GM12864 (cell line): ENCODE measurements at regions not wholly inside any gene's neighbourhood (a gene's known extent, or its start where the extent isn't known, plus 50 kb on each side); places are given as distances from the start of the nearest gene placed in this dataset.

Source experiments
- DNase-seq: peaks from one replicate; pipeline ENCODE4 v3.0.0-alpha.2; 2011; ENCODE audit warnings: low read depth
- H3K4me3 ChIP-seq: 2 replicates; pipeline ENCODE4 v1.5.1; 2011; ENCODE audit warnings: mild to moderate bottlenecking, low read depth, low read length, control low read depth
- TF ChIP-seq, protein P1 (sequence below): IDR thresholded peaks from 2 replicates; pipeline ENCODE4 v1.5.1; 2011; ENCODE audit warnings: low read depth, mild to moderate bottlenecking, moderate library complexity, low read length, control low read depth, inconsistent platforms; ENCODE audit errors: missing control alignments

DNA sequence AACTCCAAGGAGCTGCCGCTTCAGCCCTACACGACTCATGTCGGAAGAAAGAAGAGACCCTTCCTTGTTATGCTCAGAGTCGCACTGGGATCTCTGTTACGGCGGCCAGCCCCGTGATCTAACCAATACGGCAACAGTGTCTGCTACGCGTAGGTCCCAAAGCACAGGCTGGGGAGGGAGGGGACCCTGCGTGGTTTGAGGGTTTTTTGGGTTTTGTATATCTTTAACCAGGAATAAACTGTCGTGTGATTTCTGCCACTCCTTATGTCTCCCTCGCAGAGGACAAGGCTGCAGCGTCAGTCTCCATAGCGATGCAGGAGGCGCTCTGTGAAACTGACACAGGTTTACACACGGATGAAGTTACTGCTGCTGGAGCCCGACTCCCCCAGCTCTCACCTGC is 60.0 kb upstream of the DIO3 start:
- TF ChIP-seq, protein P1, sequence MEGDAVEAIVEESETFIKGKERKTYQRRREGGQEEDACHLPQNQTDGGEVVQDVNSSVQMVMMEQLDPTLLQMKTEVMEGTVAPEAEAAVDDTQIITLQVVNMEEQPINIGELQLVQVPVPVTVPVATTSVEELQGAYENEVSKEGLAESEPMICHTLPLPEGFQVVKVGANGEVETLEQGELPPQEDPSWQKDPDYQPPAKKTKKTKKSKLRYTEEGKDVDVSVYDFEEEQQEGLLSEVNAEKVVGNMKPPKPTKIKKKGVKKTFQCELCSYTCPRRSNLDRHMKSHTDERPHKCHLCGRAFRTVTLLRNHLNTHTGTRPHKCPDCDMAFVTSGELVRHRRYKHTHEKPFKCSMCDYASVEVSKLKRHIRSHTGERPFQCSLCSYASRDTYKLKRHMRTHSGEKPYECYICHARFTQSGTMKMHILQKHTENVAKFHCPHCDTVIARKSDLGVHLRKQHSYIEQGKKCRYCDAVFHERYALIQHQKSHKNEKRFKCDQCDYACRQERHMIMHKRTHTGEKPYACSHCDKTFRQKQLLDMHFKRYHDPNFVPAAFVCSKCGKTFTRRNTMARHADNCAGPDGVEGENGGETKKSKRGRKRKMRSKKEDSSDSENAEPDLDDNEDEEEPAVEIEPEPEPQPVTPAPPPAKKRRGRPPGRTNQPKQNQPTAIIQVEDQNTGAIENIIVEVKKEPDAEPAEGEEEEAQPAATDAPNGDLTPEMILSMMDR = no peak
- H3K4me3 ChIP-seq = no peak overlapping the region
- DNase-seq = no peak

DNA sequence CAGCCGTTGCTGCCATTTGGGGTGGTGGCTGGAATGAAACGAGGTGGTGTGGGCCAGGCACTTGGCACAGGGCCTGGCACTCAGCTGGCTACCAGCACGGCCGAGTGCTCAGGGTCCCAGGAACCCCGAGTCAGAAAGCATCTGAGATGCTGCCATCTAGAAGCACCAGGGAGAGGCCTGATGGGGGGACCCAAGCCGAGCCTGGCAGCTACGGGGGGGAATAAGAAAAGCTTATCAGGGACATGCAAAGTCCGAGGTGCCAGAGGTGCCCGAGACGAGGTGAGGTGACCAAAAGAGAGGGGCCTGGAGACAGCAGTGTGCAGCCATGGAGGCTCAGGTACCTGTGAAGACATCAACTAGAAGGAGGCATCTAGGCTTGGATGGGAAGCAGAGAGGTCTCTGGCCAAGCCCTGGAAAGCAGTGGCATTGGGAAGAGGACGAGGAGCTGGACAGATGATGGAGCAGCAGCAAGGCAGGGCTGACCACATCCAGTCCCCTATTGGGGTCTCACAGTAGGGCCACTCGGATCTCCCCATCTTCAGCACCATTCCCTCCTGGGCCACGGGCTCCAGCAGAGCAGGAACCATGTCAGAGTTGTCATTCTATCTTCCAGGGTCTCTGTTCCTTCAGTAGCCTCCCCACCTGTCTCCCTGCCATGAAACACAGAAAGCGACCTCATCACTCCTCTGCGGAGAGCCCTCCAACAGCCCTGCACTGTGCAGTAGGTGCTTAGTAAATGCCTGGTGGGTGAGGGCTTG is 59.3 kb upstream of the DIO3 start:
- TF ChIP-seq, protein P1 = no peak
- no peak for DNase-seq
- no peak overlapping the region for H3K4me3 ChIP-seq

GRCh38 chr14:101502761-101503392 is 58.4 kb upstream of the DIO3 start:
- TF ChIP-seq, protein P1 = no peak
- no peak overlapping the region for H3K4me3 ChIP-seq
- no peak for DNase-seq

- H3K4me3 ChIP-seq = no peak overlapping the region
- DNase-seq = no peak
- TF ChIP-seq, protein P1 = no peak
These were observed 57.7 kb upstream of the DIO3 start for GRCh38 chr14:101503431-101504095.

DNA sequence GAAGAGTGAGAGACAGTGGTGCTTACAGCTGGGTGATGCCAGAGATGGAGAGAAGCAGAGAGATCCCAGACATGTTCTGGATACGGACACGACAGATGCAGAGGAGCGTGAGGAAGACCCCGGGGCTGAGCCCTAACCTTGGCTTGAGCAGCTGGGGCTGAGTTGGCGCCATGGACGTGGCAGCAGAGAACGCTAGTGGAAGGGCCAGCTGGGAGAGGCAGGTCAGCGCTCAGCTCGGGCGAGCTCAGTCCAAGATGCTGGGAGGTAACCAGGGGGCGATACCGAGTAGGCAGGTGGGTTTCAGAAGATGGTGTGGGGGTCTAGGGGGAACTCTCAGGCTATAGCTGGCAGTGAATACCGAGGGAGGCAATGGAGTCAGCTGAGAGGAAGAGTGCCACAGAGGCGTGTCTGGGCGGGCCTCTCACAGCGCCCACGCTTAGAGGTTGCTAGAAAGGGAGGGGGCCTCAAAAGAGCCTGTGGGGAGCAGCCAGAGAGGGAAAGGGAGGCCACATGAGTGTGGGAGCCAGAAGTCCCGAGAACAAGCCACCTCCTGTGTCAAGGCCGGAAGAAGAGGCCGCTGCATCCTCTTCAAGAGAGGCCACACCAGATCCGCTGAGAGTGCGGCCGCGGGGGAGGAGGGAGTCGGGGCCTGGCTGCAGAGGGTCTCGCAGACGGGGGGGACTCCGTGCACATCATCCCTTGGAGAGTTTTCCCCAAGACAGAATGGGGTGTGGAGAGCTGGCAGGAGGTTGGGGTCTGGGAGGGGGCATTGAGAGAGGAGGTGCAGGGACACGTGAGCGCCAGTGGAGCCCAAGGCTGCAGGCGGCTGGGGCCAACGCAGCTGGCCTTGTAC is 57.0 kb upstream of the DIO3 start:
- no peak overlapping the region for H3K4me3 ChIP-seq
- DNase-seq = no peak
- TF ChIP-seq, protein P1 = no peak

GRCh38 chr14:101505236-101505970 is 55.9 kb upstream of the DIO3 start:
- TF ChIP-seq, protein P1 = no peak
- no peak for DNase-seq
- H3K4me3 ChIP-seq = no peak overlapping the region
